ENCODE measurements at regions not wholly inside any gene's neighbourhood (a gene's known extent, or its start where the extent isn't known, plus 50 kb on each side); places are given as distances from the start of the nearest gene placed in this dataset.
A peak's percentile ranks its signal among the peaks of the same experiment; 100 is the strongest.
"Not testable (repeated sequence)": the region's sequence is repeated elsewhere in the genome, so short reads cannot be mapped to it uniquely, and the experiment has no call there.

GRCh38 chr3:159280386-159281191, 478.7 kb downstream of the MFSD1 start:
- no peak overlapping the region for H3K4me3 ChIP-seq (ENCODE audit: low read length in 2 of 2)
- H3K36me3 ChIP-seq (ENCODE audit: control insufficient read depth in 2 of 2, insufficient read depth in 2 of 2, low read length in 1 of 2) = no peaks in the 10 kb centered on the region
- no peaks in the 10 kb centered on the region for H3K27me3 ChIP-seq (ENCODE audit: control insufficient read depth in 2 of 2, insufficient read depth in 1 of 2, low read length in 1 of 2)
- DNase-seq (ENCODE audit: low read depth in 6 of 9, low spot score in 9 of 9) = no peak
- H3K27ac ChIP-seq (ENCODE audit: low read depth in 1 of 2, low read length in 1 of 2) = no peak overlapping the region
- 92% methylated on average over 10 of the region's 10 CpGs for WGBS
- H3K9me3 ChIP-seq (ENCODE audit: control insufficient read depth in 2 of 2, insufficient read depth in 1 of 2, low read length in 1 of 2) = no peaks in the 10 kb centered on the region
- H3K4me1 ChIP-seq (ENCODE audit: control insufficient read depth in 2 of 2, insufficient read depth in 2 of 2, low read length in 2 of 2) = no peaks in the 10 kb centered on the region

GRCh38 chr3:159293493-159293892, 491.6 kb downstream of the MFSD1 start:
- 48% methylated on average over 1 of the region's 1 CpG for WGBS
- no peak for DNase-seq (ENCODE audit: low read depth in 6 of 9, low spot score in 9 of 9)
- no peak overlapping the region for H3K27ac ChIP-seq (ENCODE audit: low read depth in 1 of 2, low read length in 1 of 2)
- H3K4me1 ChIP-seq (ENCODE audit: control insufficient read depth in 2 of 2, insufficient read depth in 2 of 2, low read length in 2 of 2) = no peaks in the 10 kb centered on the region
- H3K9me3 ChIP-seq (ENCODE audit: control insufficient read depth in 2 of 2, insufficient read depth in 1 of 2, low read length in 1 of 2) = no peaks in the 10 kb centered on the region
- H3K36me3 ChIP-seq (ENCODE audit: control insufficient read depth in 2 of 2, insufficient read depth in 2 of 2, low read length in 1 of 2) = no peaks in the 10 kb centered on the region
- no peaks in the 10 kb centered on the region for H3K27me3 ChIP-seq (ENCODE audit: control insufficient read depth in 2 of 2, insufficient read depth in 1 of 2, low read length in 1 of 2)
- H3K4me3 ChIP-seq (ENCODE audit: low read length in 2 of 2) = no peak overlapping the region

- no peaks in the 10 kb centered on the region for H3K9me3 ChIP-seq (ENCODE audit: control insufficient read depth in 2 of 2, insufficient read depth in 1 of 2, low read length in 1 of 2)
- whole genome bisulfite sequencing = 92% methylated on average over 1 of the region's 1 CpG
- no peaks in the 10 kb centered on the region for H3K4me1 ChIP-seq (ENCODE audit: control insufficient read depth in 2 of 2, insufficient read depth in 2 of 2, low read length in 2 of 2)
- H3K27me3 ChIP-seq (ENCODE audit: control insufficient read depth in 2 of 2, insufficient read depth in 1 of 2, low read length in 1 of 2) = no peaks in the 10 kb centered on the region
- no peak overlapping the region for H3K27ac ChIP-seq (ENCODE audit: low read depth in 1 of 2, low read length in 1 of 2)
- DNase-seq (ENCODE audit: low read depth in 6 of 9, low spot score in 9 of 9) = no peak
- no peaks in the 10 kb centered on the region for H3K36me3 ChIP-seq (ENCODE audit: control insufficient read depth in 2 of 2, insufficient read depth in 2 of 2, low read length in 1 of 2)
- H3K4me3 ChIP-seq (ENCODE audit: low read length in 2 of 2) = no peak overlapping the region
Measured at GRCh38 chr3:159301961-159302360, 500.1 kb downstream of the MFSD1 start.

- Histone ChIP-seq H3K4me3 (ENCODE audit: low read length in 2 of 2) (no peak overlapping the region), H3K4me1 (ENCODE audit: control insufficient read depth in 2 of 2, insufficient read depth in 2 of 2, low read length in 2 of 2) (no peaks in the 10 kb centered on the region)
Measured at GRCh38 chr3:159305017-159305416, 503.2 kb downstream of the MFSD1 start.

GRCh38 chr3:159316706-159317105, 514.9 kb downstream of the MFSD1 start:
- H3K4me3 ChIP-seq (ENCODE audit: low read length in 2 of 2); DNase-seq (ENCODE audit: low read depth in 6 of 9, low spot score in 9 of 9): not testable (repeated sequence)

More at GRCh38 chr3:159305017-159305416, 503.2 kb downstream of the MFSD1 start:
- no peak overlapping the region for H3K27ac ChIP-seq (ENCODE audit: low read depth in 1 of 2, low read length in 1 of 2)
- no peak for DNase-seq (ENCODE audit: low read depth in 6 of 9, low spot score in 9 of 9)
- H3K36me3 ChIP-seq (ENCODE audit: control insufficient read depth in 2 of 2, insufficient read depth in 2 of 2, low read length in 1 of 2) = no peaks in the 10 kb centered on the region
- H3K9me3 ChIP-seq (ENCODE audit: control insufficient read depth in 2 of 2, insufficient read depth in 1 of 2, low read length in 1 of 2) = no peaks in the 10 kb centered on the region
- H3K27me3 ChIP-seq (ENCODE audit: control insufficient read depth in 2 of 2, insufficient read depth in 1 of 2, low read length in 1 of 2) = no peaks in the 10 kb centered on the region

GRCh38 chr3:159319156-159319555, 517.3 kb downstream of the MFSD1 start:
- Histone ChIP-seq H3K4me3 (ENCODE audit: low read length in 2 of 2) (no peak overlapping the region), H3K27me3 (ENCODE audit: control insufficient read depth in 2 of 2, insufficient read depth in 1 of 2, low read length in 1 of 2) (no peaks in the 10 kb centered on the region), H3K36me3 (ENCODE audit: control insufficient read depth in 2 of 2, insufficient read depth in 2 of 2, low read length in 1 of 2) (no peaks in the 10 kb centered on the region), H3K9me3 (ENCODE audit: control insufficient read depth in 2 of 2, insufficient read depth in 1 of 2, low read length in 1 of 2) (no peaks in the 10 kb centered on the region), H3K4me1 (ENCODE audit: control insufficient read depth in 2 of 2, insufficient read depth in 2 of 2, low read length in 2 of 2) (no peaks in the 10 kb centered on the region), H3K27ac (ENCODE audit: low read depth in 1 of 2, low read length in 1 of 2) (no peak overlapping the region)
- DNase-seq (ENCODE audit: low read depth in 6 of 9, low spot score in 9 of 9) = no peak

More at GRCh38 chr3:159316706-159317105, 514.9 kb downstream of the MFSD1 start:
- not testable (repeated sequence) for H3K4me1 ChIP-seq (ENCODE audit: control insufficient read depth in 2 of 2, insufficient read depth in 2 of 2, low read length in 2 of 2); H3K9me3 ChIP-seq (ENCODE audit: control insufficient read depth in 2 of 2, insufficient read depth in 1 of 2, low read length in 1 of 2); H3K36me3 ChIP-seq (ENCODE audit: control insufficient read depth in 2 of 2, insufficient read depth in 2 of 2, low read length in 1 of 2); H3K27me3 ChIP-seq (ENCODE audit: control insufficient read depth in 2 of 2, insufficient read depth in 1 of 2, low read length in 1 of 2); H3K27ac ChIP-seq (ENCODE audit: low read depth in 1 of 2, low read length in 1 of 2)
- 72% methylated on average over 3 of the region's 3 CpGs for WGBS

- no peaks in the 10 kb centered on the region for H3K9me3 ChIP-seq (ENCODE audit: control insufficient read depth in 2 of 2, insufficient read depth in 1 of 2, low read length in 1 of 2)
- 40% methylated on average over 8 of the region's 8 CpGs for WGBS
- H3K36me3 ChIP-seq (ENCODE audit: control insufficient read depth in 2 of 2, insufficient read depth in 2 of 2, low read length in 1 of 2) = no peaks in the 10 kb centered on the region
- H3K4me1 ChIP-seq (ENCODE audit: control insufficient read depth in 2 of 2, insufficient read depth in 2 of 2, low read length in 2 of 2) = no peaks in the 10 kb centered on the region
- no peaks in the 10 kb centered on the region for H3K27me3 ChIP-seq (ENCODE audit: control insufficient read depth in 2 of 2, insufficient read depth in 1 of 2, low read length in 1 of 2)
- no peak overlapping the region for H3K27ac ChIP-seq (ENCODE audit: low read depth in 1 of 2, low read length in 1 of 2)
- H3K4me3 ChIP-seq (ENCODE audit: low read length in 2 of 2) = no peak overlapping the region
- DNase-seq (ENCODE audit: low read depth in 6 of 9, low spot score in 9 of 9) = peak in 3 of 9 donors; percentile 2 to 13 (median 10)
Measured at GRCh38 chr3:159322322-159322939, 520.6 kb downstream of the MFSD1 start.

GRCh38 chr3:159323848-159324247, 522.0 kb downstream of the MFSD1 start:
- no peaks in the 10 kb centered on the region for H3K36me3 ChIP-seq (ENCODE audit: control insufficient read depth in 2 of 2, insufficient read depth in 2 of 2, low read length in 1 of 2)
- H3K9me3 ChIP-seq (ENCODE audit: control insufficient read depth in 2 of 2, insufficient read depth in 1 of 2, low read length in 1 of 2) = no peaks in the 10 kb centered on the region
- H3K4me1 ChIP-seq (ENCODE audit: control insufficient read depth in 2 of 2, insufficient read depth in 2 of 2, low read length in 2 of 2) = no peaks in the 10 kb centered on the region
- H3K4me3 ChIP-seq (ENCODE audit: low read length in 2 of 2) = no peak overlapping the region
- no peak for DNase-seq (ENCODE audit: low read depth in 6 of 9, low spot score in 9 of 9)
- H3K27me3 ChIP-seq (ENCODE audit: control insufficient read depth in 2 of 2, insufficient read depth in 1 of 2, low read length in 1 of 2) = no peaks in the 10 kb centered on the region
- 89% methylated on average over 3 of the region's 3 CpGs for WGBS
- no peak overlapping the region for H3K27ac ChIP-seq (ENCODE audit: low read depth in 1 of 2, low read length in 1 of 2)

GRCh38 chr3:159326998-159327397, 525.1 kb downstream of the MFSD1 start:
- DNase-seq (ENCODE audit: low read depth in 6 of 9, low spot score in 9 of 9) = no peak
- no peak overlapping the region for H3K4me3 ChIP-seq (ENCODE audit: low read length in 2 of 2)
- 80% methylated on average over 2 of the region's 2 CpGs for WGBS
- H3K9me3 ChIP-seq (ENCODE audit: control insufficient read depth in 2 of 2, insufficient read depth in 1 of 2, low read length in 1 of 2) = no peaks in the 10 kb centered on the region
- no peaks in the 10 kb centered on the region for H3K27me3 ChIP-seq (ENCODE audit: control insufficient read depth in 2 of 2, insufficient read depth in 1 of 2, low read length in 1 of 2)
- H3K4me1 ChIP-seq (ENCODE audit: control insufficient read depth in 2 of 2, insufficient read depth in 2 of 2, low read length in 2 of 2) = no peaks in the 10 kb centered on the region
- no peak overlapping the region for H3K27ac ChIP-seq (ENCODE audit: low read depth in 1 of 2, low read length in 1 of 2)
- H3K36me3 ChIP-seq (ENCODE audit: control insufficient read depth in 2 of 2, insufficient read depth in 2 of 2, low read length in 1 of 2) = no peaks in the 10 kb centered on the region

All from thymus (tissue), 11 donors.